Stimulated activated CD4-positive, alpha-beta T cell treated with anti-CD3 and anti-CD28 coated beads, Interleukin-15, amount 100 ng/mL, for 48 hours (primary cell): ENCODE measurements at regions not wholly inside any gene's neighbourhood (a gene's known extent, or its start where the extent isn't known, plus 50 kb on each side); places are given as distances from the start of the nearest gene placed in this dataset.

Experiments
- DNase-seq, 2 donors: peaks; one replicate each; pipeline ENCODE4 v3.0.0-alpha.2; 2020; ENCODE audit warnings: low read depth in 2 of 2

DNA sequence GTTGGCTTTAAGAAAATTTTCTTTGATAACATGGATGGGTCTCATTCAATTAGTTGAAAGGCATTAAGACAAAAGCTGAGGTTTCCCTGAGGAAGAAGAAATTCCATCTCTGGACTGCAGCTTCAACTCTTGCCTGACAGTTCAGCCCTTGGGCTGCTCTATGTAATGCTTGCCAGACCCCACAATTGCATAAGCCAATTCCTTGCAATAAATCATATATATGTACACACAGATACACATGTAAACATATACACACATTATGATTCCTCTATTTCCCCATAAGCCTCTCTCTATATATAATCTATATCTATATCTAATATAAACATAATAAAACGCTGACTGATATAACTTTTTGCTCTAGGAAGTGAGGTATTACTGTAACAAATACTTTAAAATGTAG lies 301.5 kb upstream of the PRMT6 start:
- DNase-seq, result no peak

DNA sequence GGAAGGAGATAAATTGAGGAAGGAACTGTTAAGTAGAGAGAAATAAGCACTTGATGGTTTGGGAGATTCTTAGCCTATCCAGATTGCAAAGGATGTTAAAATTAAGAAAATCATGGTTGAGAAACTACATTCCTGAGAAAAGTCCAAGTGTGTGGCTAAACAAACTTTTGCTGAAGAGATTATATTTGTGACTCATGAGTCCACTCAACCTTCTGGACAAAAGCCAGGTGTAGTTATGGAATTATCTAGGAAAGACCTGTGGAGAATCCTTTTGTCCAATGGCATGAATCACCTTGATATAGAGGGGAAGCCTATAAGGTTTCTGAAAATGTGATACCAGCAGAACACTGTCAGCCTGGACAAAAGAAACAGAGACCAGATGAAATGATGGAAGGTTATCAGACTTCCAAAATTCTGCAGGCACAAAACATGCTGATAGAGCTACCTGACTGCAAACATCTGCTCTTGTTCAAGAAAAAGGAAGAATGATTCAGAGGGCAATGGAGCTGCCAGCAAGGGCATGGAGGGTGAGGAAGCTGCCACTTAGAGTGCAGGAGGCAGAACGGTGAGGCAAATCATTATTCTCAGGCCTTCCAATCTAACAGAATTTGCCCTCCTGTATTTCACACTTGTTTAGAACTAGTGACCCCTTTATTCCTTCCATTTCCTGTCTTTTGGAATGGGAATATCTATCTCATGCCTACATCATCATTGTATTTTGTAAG lies 300.6 kb upstream of the PRMT6 start:
- no peak for DNase-seq

DNA sequence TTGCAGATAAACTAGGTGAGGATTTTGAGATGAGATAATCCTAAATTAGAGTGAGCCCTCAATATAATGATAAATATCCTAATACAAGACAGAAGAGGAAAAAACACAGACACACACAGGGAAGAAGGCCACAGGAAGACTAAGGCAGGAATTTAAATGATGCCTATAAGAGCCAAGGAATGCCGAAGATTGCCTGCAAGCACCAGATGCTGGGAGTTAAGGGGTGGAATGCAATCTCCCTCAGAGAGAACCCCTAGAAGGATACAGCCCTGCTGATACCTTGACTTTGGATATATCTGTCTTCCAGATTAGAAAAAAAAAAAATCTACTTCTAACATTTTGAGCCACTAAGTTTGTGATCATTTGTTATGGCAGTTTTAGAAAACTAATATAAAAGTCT lies 299.7 kb upstream of the PRMT6 start:
- DNase-seq, result no peak

DNA sequence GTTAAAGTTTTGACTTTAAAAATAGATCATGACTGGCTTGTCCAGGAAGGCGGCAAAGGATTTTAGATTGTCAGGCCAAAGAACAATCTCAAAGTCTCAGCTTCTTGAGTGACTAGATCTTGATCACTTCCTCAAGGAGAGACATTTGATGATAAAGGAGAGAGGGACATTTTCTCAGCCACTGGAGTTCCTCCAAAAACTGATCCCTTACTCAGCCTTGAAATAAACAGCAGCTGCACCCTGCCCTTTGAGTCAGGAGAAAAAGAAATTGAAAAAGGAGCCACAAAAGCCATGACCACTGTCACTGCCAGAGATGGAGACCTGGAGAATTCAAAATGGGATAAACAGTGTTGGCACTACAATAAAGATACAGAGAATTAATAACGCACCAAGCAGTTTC lies 288.4 kb upstream of the PRMT6 start:
- DNase-seq, result no peak

DNA sequence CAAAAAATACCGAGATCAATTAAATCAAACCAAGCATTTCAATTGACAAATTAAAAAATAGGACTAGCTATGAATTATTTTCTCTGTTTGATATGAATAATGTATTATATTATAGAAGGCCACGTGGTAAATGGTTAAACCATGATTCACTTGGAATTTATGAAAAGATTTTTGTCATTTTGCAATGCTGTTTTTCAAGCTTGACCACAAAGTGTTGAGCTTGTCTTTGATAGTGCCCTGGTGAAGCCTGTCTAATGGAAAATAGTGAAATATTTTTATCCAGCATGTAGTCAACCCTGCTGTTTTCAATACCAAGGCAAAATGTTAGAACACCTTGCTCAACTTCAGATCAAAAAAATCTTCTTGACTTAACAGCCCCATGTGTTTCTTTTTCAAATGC lies 288.0 kb upstream of the PRMT6 start:
- DNase-seq, result no peak

DNA sequence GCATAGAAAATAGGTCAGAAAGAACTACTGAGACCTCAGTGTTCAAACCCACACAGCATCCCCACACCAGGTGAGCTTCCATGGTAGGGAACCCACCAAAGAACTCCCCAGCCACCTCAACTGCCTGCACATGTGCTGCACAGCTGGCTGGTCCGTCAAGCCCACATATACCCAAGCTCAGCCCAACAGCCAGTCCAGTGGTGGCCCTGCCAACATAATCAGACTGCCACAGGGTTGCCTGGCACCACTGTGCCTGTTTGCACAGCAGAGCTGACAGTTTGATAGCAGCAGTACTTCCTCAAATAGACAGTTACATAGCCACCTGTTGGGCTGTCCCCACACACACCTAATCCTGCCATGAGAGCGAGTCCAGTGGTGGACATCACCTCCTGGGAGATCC lies 283.3 kb upstream of the PRMT6 start:
- no peak for DNase-seq

DNA sequence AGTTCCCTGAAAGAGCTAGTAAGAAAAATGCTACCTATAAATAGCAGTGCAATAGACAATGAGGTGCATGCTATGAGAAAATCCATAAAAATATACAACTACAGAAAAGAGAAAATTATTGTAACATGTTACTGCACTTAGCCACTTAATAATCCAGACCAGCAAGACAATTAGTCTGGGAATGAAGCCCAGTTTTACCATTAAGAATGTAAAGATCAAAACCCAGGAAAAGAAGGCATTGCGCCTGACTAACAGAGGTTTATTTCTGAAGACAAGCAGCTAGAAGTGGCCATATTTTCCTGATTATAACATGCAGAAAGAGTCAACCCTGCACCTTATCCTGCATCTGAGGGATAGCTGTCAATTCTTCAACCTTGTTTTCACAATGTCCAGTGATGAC lies 276.4 kb upstream of the PRMT6 start:
- DNase-seq, result no peak

DNA sequence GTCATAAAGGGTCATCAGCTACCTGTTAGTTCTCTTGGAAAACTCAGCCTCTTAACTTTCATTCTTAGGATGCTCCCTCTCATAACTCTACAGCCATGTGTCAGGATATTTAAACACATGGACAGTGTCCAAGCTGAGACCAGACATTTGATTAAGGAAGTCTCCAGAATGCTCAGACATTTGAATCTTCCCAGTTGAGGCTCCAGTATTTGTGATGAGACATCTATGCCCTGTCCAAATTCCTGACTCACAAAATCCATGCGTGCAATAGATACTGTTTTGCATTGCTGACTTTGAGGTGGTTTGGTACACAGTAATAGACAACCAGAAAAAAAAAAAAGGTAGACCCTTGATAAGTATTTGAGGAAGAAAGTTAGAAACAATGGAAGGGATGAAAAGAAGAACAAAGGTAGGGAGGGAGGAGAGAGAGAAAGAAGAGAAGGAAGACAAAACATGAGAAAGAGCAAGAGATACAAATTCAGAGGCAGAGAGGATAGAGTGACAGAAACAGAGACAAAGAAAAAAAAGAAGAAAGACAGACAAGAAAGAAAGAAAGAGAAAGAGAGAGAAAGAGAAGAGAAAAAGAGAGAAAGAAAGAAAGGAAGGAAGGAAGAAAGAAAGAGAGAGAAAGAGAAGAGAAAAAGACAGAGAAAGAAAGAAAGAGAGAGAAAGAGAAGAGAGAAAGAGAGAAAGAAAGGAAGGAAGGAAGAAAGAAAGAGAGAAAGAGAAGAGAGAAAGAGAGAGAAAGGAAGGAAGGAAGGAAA lies 275.5 kb upstream of the PRMT6 start:
- no peak for DNase-seq

DNA sequence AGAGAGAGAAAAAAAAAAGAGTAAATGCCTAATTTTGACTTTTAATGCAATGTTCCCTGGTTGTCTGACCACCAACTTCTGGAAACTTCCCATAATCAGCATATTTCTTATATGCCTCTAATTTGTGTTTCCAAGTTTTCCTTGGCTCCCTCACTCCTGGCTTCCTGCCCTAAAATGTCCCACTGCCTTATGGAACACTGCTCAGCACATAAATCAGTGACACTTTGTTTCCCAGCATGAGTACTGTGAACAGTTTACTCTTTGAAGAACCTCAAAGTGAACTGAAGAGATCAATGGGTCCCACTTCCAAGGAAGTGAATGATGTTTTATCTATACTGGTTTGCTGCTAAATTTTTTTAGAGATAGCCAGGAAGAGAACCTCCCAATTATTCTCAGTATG lies 271.3 kb upstream of the PRMT6 start:
- DNase-seq, result no peak

DNA sequence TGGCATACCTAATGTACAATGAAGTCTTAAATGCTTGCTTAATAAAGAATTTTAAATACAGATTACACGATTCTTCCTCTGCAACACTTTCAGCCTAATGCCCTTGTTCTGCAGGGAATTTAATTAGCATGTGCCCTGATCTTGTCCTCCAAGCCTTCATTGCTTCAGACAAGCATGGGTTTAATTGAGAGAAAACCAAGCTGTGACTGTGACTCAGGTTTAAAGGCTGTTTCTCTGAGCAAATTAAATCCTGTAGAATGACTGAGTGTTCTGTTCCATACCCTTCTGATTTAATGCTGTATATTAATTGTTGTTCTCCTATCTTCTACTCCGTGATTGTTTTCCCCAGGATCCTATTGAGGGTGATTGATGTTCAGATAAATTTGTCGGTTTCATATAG lies 269.0 kb upstream of the PRMT6 start:
- DNase-seq, result no peak

DNA sequence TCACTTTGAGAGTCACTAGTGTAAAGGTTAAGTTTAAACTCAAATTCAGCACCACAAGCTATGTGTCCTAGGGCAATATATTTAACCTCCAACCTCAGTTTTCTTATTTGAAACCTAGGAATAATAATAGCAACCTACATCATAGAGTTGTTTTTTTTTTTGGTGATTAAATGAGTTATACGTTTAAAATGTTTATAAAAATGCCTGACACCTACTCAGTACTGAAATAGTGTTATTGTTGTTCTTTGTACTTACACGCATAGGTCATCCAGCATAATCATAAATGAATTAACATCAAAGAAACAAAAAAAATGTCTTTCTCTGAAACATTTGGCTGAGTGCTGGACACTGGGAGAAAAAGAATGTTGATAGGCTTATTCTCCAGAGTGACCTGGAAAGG lies 266.8 kb upstream of the PRMT6 start:
- no peak for DNase-seq

DNA sequence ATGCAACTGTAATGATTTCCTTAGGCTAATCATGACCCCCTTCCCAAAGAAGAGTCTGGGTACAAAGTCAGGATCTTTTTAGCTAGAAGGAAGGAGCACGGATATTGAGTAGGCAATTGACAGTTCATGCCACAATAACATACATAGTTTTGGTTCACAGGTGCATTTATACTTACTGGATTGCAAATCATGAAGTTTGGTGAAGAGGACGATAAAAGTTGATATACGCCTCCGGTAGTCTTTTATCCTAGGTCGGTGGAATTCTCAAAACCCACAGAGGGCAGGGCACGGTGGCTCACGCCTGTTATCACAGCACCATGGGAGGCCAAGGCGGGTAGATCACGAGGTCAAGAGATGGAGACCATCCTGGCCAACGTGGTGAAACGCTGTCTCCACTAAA lies 265.4 kb upstream of the PRMT6 start:
- no peak for DNase-seq

DNA sequence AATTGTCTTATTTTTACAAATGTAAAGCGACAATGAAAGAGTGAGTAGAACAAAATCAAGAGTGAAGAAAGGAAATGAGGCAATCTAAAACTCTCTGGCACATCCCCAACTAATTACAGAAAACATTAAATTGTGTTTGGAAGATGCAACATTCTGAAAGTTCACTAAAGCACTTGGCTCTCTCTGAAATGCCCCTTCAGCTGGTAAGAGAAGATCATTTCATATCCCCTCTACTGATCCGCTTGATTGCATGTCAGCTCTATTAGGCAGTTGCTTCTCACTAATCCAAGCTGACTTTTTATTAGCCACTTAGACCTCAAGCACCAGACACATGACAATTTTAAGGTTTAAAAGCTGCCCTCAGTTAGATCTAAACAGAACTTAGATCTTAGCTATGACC lies 262.8 kb upstream of the PRMT6 start:
- no peak for DNase-seq

DNA sequence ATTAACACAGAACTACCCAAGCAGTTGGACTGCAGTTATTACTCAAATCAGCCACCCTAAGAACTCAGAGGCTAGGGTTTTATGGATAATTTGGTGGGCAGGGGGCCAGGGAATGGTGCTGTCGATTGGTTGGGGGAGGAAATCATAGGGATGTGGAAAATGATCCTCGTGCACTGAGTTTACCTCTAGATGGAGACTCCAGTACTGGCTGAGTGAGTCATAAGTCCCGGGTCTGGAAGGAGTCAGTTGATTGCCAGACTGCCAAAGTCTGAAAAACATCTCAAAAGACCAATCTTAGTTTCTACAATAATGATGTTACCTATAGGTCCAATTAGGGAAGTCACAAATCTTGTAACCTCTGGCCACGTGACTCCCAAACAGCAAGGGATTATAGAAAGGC lies 257.5 kb upstream of the PRMT6 start:
- DNase-seq, result no peak

DNA sequence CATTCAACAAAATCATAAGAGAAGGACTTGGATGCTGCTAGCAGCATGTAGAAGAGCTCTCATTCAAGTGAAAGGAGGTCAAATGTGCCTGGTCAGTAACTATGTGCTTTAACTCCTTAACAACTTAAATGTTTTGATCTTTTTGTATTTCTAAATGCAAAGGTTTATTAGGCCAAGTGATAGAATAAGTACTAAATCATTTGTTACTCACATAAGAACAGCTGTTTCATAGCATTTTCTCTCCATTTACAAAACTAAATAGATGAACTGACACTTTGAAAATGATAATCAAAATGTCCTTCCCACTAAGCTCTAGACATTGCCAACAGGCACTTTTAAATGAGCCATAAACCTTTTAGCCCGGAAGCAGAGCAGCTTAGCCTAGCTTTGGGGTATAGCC lies 254.3 kb upstream of the PRMT6 start:
- DNase-seq, result no peak

DNA sequence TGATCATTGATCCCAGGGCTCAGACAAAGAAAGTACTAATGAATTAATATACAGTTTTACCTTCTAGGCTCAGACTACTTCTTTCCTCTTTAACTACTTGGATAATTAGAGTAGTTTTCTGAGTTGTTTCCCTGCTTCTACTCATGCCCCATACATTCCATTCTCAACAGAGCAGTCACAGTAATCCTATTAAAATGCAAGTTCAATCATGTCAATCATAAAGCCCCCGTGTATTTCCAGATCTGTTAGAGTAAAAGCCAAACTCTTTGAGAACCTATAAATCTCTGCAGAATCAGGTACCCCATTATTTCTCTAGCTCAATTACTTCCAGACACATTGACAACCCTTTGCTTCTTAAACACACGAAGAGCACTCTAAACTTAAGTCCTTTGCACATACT lies 242.1 kb upstream of the PRMT6 start:
- DNase-seq, result no peak

DNA sequence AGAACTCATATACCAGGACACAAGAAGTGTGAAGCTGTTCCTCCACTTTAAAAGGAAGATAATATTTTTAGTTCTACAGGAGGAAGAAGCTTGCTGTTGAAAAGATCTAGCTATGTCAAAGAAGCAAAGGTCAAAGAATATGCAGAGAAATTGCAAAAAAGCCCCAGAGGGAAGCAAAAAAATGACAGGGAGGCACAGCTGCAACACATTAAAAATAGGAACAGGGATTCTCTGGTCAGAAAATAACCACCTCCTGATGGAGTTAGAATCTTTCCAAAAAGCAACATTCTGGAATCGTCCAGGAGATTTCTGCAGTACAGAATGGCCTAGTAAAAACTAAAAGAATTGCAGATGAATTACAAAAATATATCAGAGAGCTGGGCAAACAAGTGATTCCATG lies 238.9 kb upstream of the PRMT6 start:
- DNase-seq, result no peak

DNA sequence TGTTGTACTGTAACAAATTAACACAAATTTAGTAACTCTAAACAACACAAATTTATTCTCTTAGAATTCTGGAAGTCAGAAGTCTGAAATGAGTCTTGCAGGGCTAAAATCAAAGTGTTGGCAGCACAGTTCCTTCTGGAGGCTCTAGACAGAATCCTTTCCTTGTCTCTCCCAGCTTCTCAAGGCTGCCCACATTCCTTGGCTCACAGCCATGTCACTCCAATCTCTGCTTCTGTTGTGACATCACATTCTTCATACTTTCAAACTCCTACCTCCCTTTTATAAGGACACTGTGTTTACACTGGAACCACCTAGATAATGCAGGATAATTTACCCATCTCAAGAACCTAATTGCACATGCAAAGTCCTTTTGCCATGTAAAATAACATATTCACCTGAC lies 225.0 kb upstream of the PRMT6 start:
- DNase-seq, result no peak

DNA sequence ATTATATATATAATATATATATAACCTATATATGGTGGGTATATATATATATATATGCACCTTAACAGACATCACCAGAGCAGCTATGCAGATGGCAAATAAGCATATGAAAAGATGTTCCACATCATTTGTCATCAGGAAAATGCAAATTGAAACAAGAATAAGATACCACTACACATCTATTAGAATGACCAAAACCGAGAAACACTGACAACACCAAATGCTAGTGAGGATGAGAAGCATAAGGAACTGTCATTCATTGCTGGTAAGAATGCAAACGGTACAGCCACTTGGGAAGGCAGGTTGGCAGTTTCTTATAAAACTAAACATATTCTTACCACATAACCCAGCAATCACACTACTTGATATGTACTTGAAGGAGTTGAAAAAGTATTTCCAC lies 219.8 kb upstream of the PRMT6 start:
- no peak for DNase-seq

DNA sequence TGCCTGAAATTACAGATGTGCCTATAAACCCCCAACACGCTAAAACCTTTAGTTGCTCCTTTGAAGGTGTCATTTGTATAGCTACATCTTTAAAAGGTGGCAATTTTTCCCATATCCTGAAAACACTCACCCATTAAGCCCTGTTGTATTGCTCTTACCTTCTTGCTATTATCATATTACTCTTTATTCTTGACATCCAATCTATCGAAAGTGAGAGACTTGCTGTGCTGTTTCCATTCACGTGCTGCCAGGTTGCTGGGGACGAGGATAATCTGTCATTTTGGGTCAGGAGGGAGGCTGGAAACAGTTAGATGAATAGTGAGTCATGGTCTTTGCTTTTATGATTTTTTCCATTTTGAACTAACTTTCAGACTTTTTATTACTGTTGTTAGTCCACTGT lies 213.0 kb upstream of the PRMT6 start:
- DNase-seq, result no peak

DNA sequence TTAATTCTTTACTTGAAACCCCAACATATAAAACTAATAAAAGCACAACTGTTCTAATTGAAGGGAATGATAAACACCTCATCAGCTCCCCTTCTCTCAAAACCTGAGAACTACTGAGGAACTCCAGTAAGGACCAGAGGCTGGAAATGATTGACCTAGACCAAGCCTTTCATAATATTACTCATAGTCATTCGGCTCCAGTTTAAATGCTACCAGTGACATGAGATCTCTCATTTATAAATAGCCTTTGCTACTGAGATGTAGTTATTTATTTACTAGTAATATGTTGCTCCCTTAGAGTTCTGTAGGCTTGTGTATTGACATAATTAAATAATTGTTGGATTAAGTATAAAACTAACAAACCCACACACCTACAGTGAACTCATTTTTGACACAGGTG lies 209.8 kb upstream of the PRMT6 start:
- DNase-seq, result no peak

DNA sequence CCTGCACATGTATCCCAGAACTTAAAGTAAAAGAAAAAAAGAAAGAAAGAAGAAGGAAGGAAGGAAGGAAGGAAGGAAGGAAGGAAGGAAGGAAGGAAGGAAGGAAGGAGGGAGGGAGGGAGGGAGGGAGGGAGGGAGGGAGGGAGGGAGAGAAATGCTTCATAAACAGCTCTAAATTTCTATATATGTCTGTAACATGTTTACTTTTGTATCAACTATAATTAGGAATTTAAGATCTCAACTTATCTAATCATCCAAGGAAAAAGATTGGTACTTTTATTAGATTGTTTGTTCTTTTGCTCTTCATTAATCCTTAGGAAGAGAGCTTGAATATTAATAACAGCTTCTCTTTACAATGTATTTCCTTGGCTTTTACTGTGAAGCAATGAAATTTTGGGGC lies 195.4 kb upstream of the PRMT6 start:
- no peak for DNase-seq

DNA sequence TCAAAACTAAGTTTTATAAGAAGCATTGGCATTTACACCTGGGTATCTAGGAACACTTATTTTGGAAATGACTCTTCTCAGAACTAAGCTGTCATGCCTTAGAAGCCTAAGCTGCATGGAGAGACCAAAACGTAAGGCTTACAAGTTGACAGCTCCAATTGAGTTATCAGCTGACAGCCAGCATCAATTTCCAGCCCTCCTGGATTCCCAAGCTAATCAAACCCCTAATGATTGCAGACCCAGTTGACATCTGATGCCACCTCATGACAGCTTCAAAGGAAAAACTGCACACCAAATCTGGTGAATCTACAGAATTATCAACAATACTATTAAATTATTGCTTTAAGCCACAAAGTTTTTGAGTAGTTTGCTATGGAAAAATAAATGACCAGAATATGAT lies 187.6 kb upstream of the PRMT6 start:
- DNase-seq, result no peak

DNA sequence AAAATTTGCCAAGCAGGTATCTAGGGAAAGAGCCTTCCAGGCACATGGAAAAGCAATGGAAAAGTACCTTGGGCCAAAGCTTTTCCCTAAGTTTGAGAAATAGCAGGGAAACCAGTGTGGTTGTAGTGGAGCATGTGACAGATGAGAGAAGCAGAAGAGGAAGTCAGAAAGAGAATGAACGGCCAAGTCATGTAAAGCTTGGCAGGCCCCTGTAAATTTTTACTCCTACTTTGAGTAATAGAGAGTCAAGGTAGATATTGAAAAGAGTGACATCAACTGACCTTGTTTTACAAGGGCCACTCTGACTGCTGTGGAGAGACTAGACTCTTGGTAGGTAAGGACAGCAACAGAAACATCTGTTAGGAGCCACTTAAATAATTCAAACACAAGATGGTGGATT lies 180.9 kb upstream of the PRMT6 start:
- no peak for DNase-seq
